ENCODE measurements at regions not wholly inside any gene's neighbourhood (a gene's known extent, or its start where the extent isn't known, plus 50 kb on each side); places are given as distances from the start of the nearest gene placed in this dataset.

- H3K9ac ChIP-seq (ENCODE audit: low read depth, low read length), result no peak overlapping the region
- no peaks in the 10 kb centered on the region for H3K36me3 ChIP-seq (ENCODE audit: insufficient read depth, low read length)
- no peak overlapping the region for H3K4me2 ChIP-seq (ENCODE audit: insufficient read depth, low read length)
- TF ChIP-seq EZH2 (IDR thresholded peaks at IDR 0.05; ENCODE audit: borderline replicate concordance, low read depth, low read length, severe bottlenecking) (no peak), CTCF (IDR thresholded peaks at IDR 0.05; ENCODE audit: borderline replicate concordance, extremely low read depth, low read length, poor library complexity, severe bottlenecking) (no peak)
- ATAC-seq (ENCODE audit: insufficient read depth, low read depth) (no peak), DNase-seq (no peak)
- H3K79me2 ChIP-seq (ENCODE audit: insufficient read depth, low read length), result no peaks in the 10 kb centered on the region
- H3K27ac ChIP-seq (ENCODE audit: low read length), result no peak overlapping the region
- no peaks in the 10 kb centered on the region for H4K20me1 ChIP-seq (ENCODE audit: insufficient read depth, low read length)
- no peak overlapping the region for H3K4me3 ChIP-seq (ENCODE audit: low read depth in 1 of 2, low read length in 2 of 2)
- H2AFZ ChIP-seq (ENCODE audit: low read depth, low read length), result no peak overlapping the region
- no peaks in the 10 kb centered on the region for H3K4me1 ChIP-seq (ENCODE audit: insufficient read depth, low read length)
- no peaks in the 10 kb centered on the region for H3K27me3 ChIP-seq (ENCODE audit: insufficient read depth, low read length, poor library complexity)
- no peaks in the 10 kb centered on the region for H3K9me3 ChIP-seq (ENCODE audit: insufficient read depth, low read length, severe bottlenecking)
Observed at GRCh38 chr9:38198140-38198539, 129.1 kb upstream of the SHB start.

- Histone ChIP-seq H3K4me2 (ENCODE audit: insufficient read depth, low read length) (no peak overlapping the region), H3K9me3 (ENCODE audit: insufficient read depth, low read length, severe bottlenecking) (no peaks in the 10 kb centered on the region), H3K4me1 (ENCODE audit: insufficient read depth, low read length) (no peaks in the 10 kb centered on the region), H3K9ac (ENCODE audit: low read depth, low read length) (no peak overlapping the region), H3K27me3 (ENCODE audit: insufficient read depth, low read length, poor library complexity) (no peaks in the 10 kb centered on the region), H3K79me2 (ENCODE audit: insufficient read depth, low read length) (no peaks in the 10 kb centered on the region), H3K36me3 (ENCODE audit: insufficient read depth, low read length) (no peaks in the 10 kb centered on the region), H3K4me3 (ENCODE audit: low read depth in 1 of 2, low read length in 2 of 2) (no peak overlapping the region), H4K20me1 (ENCODE audit: insufficient read depth, low read length) (no peaks in the 10 kb centered on the region), H3K27ac (ENCODE audit: low read length) (no peak overlapping the region), H2AFZ (ENCODE audit: low read depth, low read length) (no peak overlapping the region)
- ATAC-seq (ENCODE audit: insufficient read depth, low read depth), result no peak
- TF ChIP-seq EZH2 (IDR thresholded peaks at IDR 0.05; ENCODE audit: borderline replicate concordance, low read depth, low read length, severe bottlenecking), result no peak
- no peak for TF ChIP-seq CTCF (IDR thresholded peaks at IDR 0.05; ENCODE audit: borderline replicate concordance, extremely low read depth, low read length, poor library complexity, severe bottlenecking)
- DNase-seq, result no peak
Observed at GRCh38 chr9:38196714-38197113, 127.7 kb upstream of the SHB start.

- H3K36me3 ChIP-seq (ENCODE audit: insufficient read depth, low read length), result no peaks in the 10 kb centered on the region
- DNase-seq (no peak), ATAC-seq (ENCODE audit: insufficient read depth, low read depth) (no peak)
- H3K4me3 ChIP-seq (ENCODE audit: low read depth in 1 of 2, low read length in 2 of 2), result no peak overlapping the region
- H3K4me1 ChIP-seq (ENCODE audit: insufficient read depth, low read length), result no peaks in the 10 kb centered on the region
- no peak overlapping the region for H3K9ac ChIP-seq (ENCODE audit: low read depth, low read length)
- TF ChIP-seq CTCF (IDR thresholded peaks at IDR 0.05; ENCODE audit: borderline replicate concordance, extremely low read depth, low read length, poor library complexity, severe bottlenecking) (no peak), EZH2 (IDR thresholded peaks at IDR 0.05; ENCODE audit: borderline replicate concordance, low read depth, low read length, severe bottlenecking) (no peak)
- no peaks in the 10 kb centered on the region for H3K79me2 ChIP-seq (ENCODE audit: insufficient read depth, low read length)
- H2AFZ ChIP-seq (ENCODE audit: low read depth, low read length), result no peak overlapping the region
- H3K4me2 ChIP-seq (ENCODE audit: insufficient read depth, low read length), result no peak overlapping the region
- H4K20me1 ChIP-seq (ENCODE audit: insufficient read depth, low read length), result no peaks in the 10 kb centered on the region
- H3K27me3 ChIP-seq (ENCODE audit: insufficient read depth, low read length, poor library complexity), result no peaks in the 10 kb centered on the region
- no peaks in the 10 kb centered on the region for H3K9me3 ChIP-seq (ENCODE audit: insufficient read depth, low read length, severe bottlenecking)
- H3K27ac ChIP-seq (ENCODE audit: low read length), result no peak overlapping the region
Observed at GRCh38 chr9:38195737-38196161, 126.7 kb upstream of the SHB start.

- no peaks in the 10 kb centered on the region for H3K27me3 ChIP-seq (ENCODE audit: insufficient read depth, low read length, poor library complexity)
- no peak overlapping the region for H3K4me3 ChIP-seq (ENCODE audit: low read depth in 1 of 2, low read length in 2 of 2)
- H3K4me2 ChIP-seq (ENCODE audit: insufficient read depth, low read length), result no peak overlapping the region
- no peak overlapping the region for H3K27ac ChIP-seq (ENCODE audit: low read length)
- no peak for TF ChIP-seq EZH2 (IDR thresholded peaks at IDR 0.05; ENCODE audit: borderline replicate concordance, low read depth, low read length, severe bottlenecking)
- TF ChIP-seq CTCF (IDR thresholded peaks at IDR 0.05; ENCODE audit: borderline replicate concordance, extremely low read depth, low read length, poor library complexity, severe bottlenecking), result no peak
- H3K4me1 ChIP-seq (ENCODE audit: insufficient read depth, low read length), result no peaks in the 10 kb centered on the region
- DNase-seq (no peak), ATAC-seq (ENCODE audit: insufficient read depth, low read depth) (no peak)
- no peaks in the 10 kb centered on the region for H4K20me1 ChIP-seq (ENCODE audit: insufficient read depth, low read length)
- H3K36me3 ChIP-seq (ENCODE audit: insufficient read depth, low read length), result no peaks in the 10 kb centered on the region
- H2AFZ ChIP-seq (ENCODE audit: low read depth, low read length), result no peak overlapping the region
- no peaks in the 10 kb centered on the region for H3K9me3 ChIP-seq (ENCODE audit: insufficient read depth, low read length, severe bottlenecking)
- H3K79me2 ChIP-seq (ENCODE audit: insufficient read depth, low read length), result no peaks in the 10 kb centered on the region
- H3K9ac ChIP-seq (ENCODE audit: low read depth, low read length), result no peak overlapping the region
Observed at GRCh38 chr9:38194870-38195269, 125.8 kb upstream of the SHB start.

Measured in DND-41 (cell line).